Vagina (tissue), 2 donors: ENCODE measurements at regions not wholly inside any gene's neighbourhood (a gene's known extent, or its start where the extent isn't known, plus 50 kb on each side); places are given as distances from the start of the nearest gene placed in this dataset.

Source experiments
- CTCF ChIP-seq, 3 experiments: fragments of 450-650 bp in 2 of 3; fragments of 200-600 bp in 1 of 3; sonication (generic) in 1 of 3; IDR thresholded peaks; one replicate each; pipeline ENCODE4 v1.5.1; 2017 to 2019; ENCODE audit warnings: antibody characterized with exemption in 3 of 3, mild to moderate bottlenecking in 2 of 3, moderate library complexity in 2 of 3
- POLR2A ChIP-seq, 2 donors: fragments of 450-650 bp; IDR thresholded peaks; one replicate each; pipeline ENCODE4 v1.6.1; 2017; ENCODE audit warnings: antibody characterized with exemption in 2 of 2, mild to moderate bottlenecking in 2 of 2, moderate library complexity in 2 of 2
- POLR2AphosphoS5 ChIP-seq, 2 donors: sonication (generic); formaldehyde crosslinking; IDR thresholded peaks; one replicate each; pipeline ENCODE4 v1.9.0; 2017; ENCODE audit warnings: antibody characterized with exemption in 2 of 2, mild to moderate bottlenecking in 2 of 2, low read depth in 1 of 2; ENCODE audit not compliant: insufficient read depth in 1 of 2

DNA sequence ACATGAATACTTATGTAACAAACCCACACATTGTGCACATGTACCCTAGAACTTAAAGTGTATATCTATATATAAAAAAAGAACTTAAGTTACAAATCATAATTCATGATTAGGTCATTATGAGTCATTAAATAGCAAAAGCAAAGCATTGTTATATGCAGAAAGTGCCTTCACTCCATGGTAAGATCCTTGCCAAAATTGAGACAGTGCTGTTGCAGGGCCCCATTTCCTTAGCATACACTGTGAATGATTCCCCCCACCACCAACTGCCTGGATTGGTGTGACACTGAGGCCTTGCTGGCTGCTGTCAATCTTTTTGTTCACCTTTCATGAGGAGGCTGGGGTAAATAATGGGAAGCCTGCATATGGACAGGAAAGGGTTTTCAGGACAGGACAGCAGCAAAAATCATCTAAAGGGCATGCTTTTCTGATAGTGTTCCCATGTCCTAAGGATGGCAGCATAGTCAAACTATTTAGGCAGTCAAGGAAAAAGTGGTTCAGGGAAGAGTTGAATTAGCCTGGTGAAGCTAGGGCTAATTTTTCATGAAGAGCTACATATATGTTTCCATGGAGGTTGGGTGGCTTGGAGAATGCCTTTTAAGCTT is 188.2 kb upstream of the ASCC3 start:
- no peak for TF ChIP-seq CTCF (IDR thresholded peaks at IDR 0.05)
- TF ChIP-seq POLR2A (IDR thresholded peaks at IDR 0.05), result no peak
- TF ChIP-seq POLR2AphosphoS5 (IDR thresholded peaks at IDR 0.05; ENCODE audit: insufficient read depth in 1 of 2, low read depth in 1 of 2), result no peak
